AG04450 (cell line): ENCODE measurements at regions not wholly inside any gene's neighbourhood (a gene's known extent, or its start where the extent isn't known, plus 50 kb on each side); places are given as distances from the start of the nearest gene placed in this dataset.

Source experiments
- CTCF ChIA-PET: fragments of 300-600, 350-600 bp; formaldehyde crosslinking; extraction: SDS; loops from one replicate; lab custom pipeline; 2022; ENCODE audit warnings: antibody characterized with exemption, inconsistent platforms; lab: Charles Lee
- POLR2A ChIA-PET: fragments of 350-600 bp; formaldehyde crosslinking; extraction: SDS; loops from one replicate; lab custom pipeline; 2021; ENCODE audit warnings: antibody characterized with exemption, inconsistent platforms; lab: Yijun Ruan, JAX
- DNase-seq: peaks from one replicate; pipeline ENCODE4 v3.0.0-alpha.2; 2011; ENCODE audit warnings: low read depth, low spot score
- H3K27ac ChIP-seq: one replicate; pipeline ENCODE4 v1.5.1; 2012; ENCODE audit warnings: low read depth, low read length, control low read depth
- H3K27me3 ChIP-seq: one replicate; pipeline ENCODE4 v1.6.0; 2012; ENCODE audit warnings: low read length; ENCODE audit not compliant: control insufficient read depth, insufficient read depth
- H3K4me3 ChIP-seq: 2 replicates; pipeline ENCODE4 v1.5.1; 2011; ENCODE audit warnings: mild to moderate bottlenecking, low read depth, low read length, control low read depth
- H3K9me3 ChIP-seq: 2 replicates; pipeline ENCODE4 v1.5.1; 2012; ENCODE audit warnings: low read length; ENCODE audit not compliant: control insufficient read depth, insufficient read depth
- CTCF ChIP-seq: IDR thresholded peaks from 2 replicates; pipeline ENCODE4 v1.5.1; 2011; ENCODE audit warnings: low read depth, low read length, control low read depth, inconsistent platforms

GRCh38 chr18:40576507-40577115 is 1378.4 kb upstream of the PIK3C3 start:
- no peak for DNase-seq
- TF ChIP-seq CTCF, result no peak
- Histone ChIP-seq H3K9me3 (no peaks in the 10 kb centered on the region), H3K27me3 (no peaks in the 10 kb centered on the region), H3K27ac (no peak overlapping the region), H3K4me3 (no peak overlapping the region)
- ChIA-PET POLR2A (no interaction called here), CTCF (no interaction called here)

DNA sequence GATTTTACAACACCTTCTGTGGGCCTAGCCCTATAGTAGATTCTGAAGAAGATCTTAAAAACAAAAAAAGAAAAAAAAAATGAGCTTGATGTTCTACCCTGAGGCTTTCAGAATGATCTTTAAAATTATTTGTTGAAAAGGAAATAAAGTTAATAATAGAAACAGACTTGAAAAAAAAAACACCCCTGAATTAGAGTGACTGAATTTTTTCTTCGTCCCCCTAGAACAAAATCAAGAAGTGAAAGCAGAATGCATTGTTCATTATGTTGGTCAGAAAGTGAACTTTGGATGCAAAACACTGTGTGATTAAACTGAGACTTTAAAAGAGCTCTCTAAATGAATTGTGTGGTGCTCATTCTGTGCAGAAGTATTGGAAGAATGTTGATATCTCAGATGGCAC is 1384.4 kb upstream of the PIK3C3 start:
- ChIA-PET CTCF (no interaction called here), POLR2A (no interaction called here)
- no peak overlapping the region for H3K27ac ChIP-seq
- H3K4me3 ChIP-seq, result no peak overlapping the region
- no peak for TF ChIP-seq CTCF
- no peaks in the 10 kb centered on the region for H3K27me3 ChIP-seq
- no peaks in the 10 kb centered on the region for H3K9me3 ChIP-seq
- DNase-seq, result no peak

DNA sequence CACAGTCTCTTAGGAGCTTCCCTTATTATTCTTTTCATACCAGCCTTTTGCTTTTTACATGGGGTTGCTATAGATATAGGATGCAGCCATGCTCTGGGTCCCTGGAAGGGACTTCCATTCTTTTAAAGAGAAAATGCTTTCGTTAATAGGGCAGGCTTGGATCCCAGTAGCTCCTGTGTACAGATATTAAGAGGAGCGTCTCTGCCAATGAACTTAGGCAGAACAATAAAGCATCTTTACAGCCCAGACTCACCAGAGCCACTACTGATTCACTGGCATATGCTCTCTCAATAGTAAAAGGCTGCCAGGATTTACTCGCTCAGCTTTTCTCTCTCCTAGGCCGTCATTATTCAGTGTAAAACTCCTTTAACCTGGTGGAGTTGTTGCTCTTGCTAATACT is 1385.4 kb upstream of the PIK3C3 start:
- H3K27me3 ChIP-seq, result no peaks in the 10 kb centered on the region
- H3K27ac ChIP-seq, result no peak overlapping the region
- TF ChIP-seq CTCF, result no peak
- DNase-seq, result no peak
- H3K4me3 ChIP-seq, result no peak overlapping the region
- no peaks in the 10 kb centered on the region for H3K9me3 ChIP-seq
- ChIA-PET POLR2A (no interaction called here), CTCF (interaction anchor here (0.6 kb wide), 1 partner anchor 10 kb away, joined by 5 read pairs; no protein-coding TSS in a partner anchor)

DNA sequence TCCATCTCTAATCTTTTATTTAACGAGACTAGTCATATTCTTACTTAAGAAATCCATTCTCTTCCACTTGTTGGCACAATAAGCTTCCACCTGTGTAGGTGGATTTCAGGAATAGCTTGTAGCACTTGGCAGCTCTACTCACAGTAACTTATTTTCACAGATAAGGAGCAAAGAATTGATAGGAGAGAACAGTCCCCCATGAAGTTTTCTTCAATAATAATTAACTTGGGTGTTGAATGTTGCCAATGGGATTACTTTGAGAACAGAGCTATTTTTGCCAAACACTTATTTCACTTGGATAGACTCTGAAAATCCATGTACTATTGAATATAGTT is 1388.6 kb upstream of the PIK3C3 start:
- Histone ChIP-seq H3K4me3 (no peak overlapping the region), H3K9me3 (no peaks in the 10 kb centered on the region), H3K27me3 (no peaks in the 10 kb centered on the region), H3K27ac (no peak overlapping the region)
- TF ChIP-seq CTCF, result no peak
- no peak for DNase-seq
- POLR2A ChIA-PET, result no interaction called here
- CTCF ChIA-PET, result interaction anchor here (0.6 kb wide), 1 partner anchor 27 kb away, joined by 3 read pairs; no protein-coding TSS in a partner anchor

- TF ChIP-seq CTCF, result no peak
- ChIA-PET CTCF (interaction anchor here (0.6 kb wide), 1 partner anchor 27 kb away, joined by 3 read pairs; no protein-coding TSS in a partner anchor), POLR2A (no interaction called here)
- Histone ChIP-seq H3K4me3 (no peak overlapping the region), H3K9me3 (no peaks in the 10 kb centered on the region), H3K27me3 (no peaks in the 10 kb centered on the region), H3K27ac (no peak overlapping the region)
- DNase-seq, result no peak
Observed at GRCh38 chr18:40565805-40566509, 1389.1 kb upstream of the PIK3C3 start.
